Right lobe of liver (tissue), 6 donors: ENCODE measurements at regions not wholly inside any gene's neighbourhood (a gene's known extent, or its start where the extent isn't known, plus 50 kb on each side); places are given as distances from the start of the nearest gene placed in this dataset.

Source experiments
- ATAC-seq, 4 donors: fragments of 200-7000 bp; cut with Tn5 transposase; one replicate each; pipeline ENCODE4 v1.9.1; 2020; ENCODE audit warnings: mild to moderate bottlenecking in 4 of 4, moderate library complexity in 4 of 4
- DNase-seq, 3 donors: peaks; one replicate each; pipeline ENCODE4 v3.0.0-alpha.2; 2020
- H3K27ac ChIP-seq, 3 donors: fragments of 200-600 bp; one replicate each; pipeline ENCODE4 v1.8.0; 2022
- H3K27me3 ChIP-seq, 2 donors: fragments of 200-600 bp; one replicate each; pipeline ENCODE4 v1.8.0; 2022
- H3K36me3 ChIP-seq, 4 donors: fragments of 200-600 bp; sonication (generic) in 1 of 4; one replicate each; pipeline versions ENCODE4 v1.5.1 to v1.8.0; 2017 to 2022; ENCODE audit warnings: control low read depth in 1 of 4
- H3K4me1 ChIP-seq, 4 donors: fragments of 200-600 bp; sonication (generic) in 1 of 4; one replicate each; pipeline versions ENCODE4 v1.5.1 to v1.8.0; 2017 to 2022; ENCODE audit warnings: control low read depth in 1 of 4
- H3K4me3 ChIP-seq, 3 donors: fragments of 200-600 bp; one replicate each; pipeline ENCODE4 v1.8.0; 2022
- H3K9me3 ChIP-seq, 4 donors: fragments of 200-600 bp; sonication (generic) in 1 of 4; one replicate each; pipeline versions ENCODE4 v1.5.1 to v1.8.0; 2017 to 2022; ENCODE audit warnings: control low read depth in 1 of 4
- CTCF ChIP-seq, 4 donors: fragments of 200-600 bp in 3 of 4; fragments of 450-650 bp in 1 of 4; IDR thresholded peaks; one replicate each; pipeline versions ENCODE4 v1.5.1 to v1.8.0; 2016 to 2022; ENCODE audit warnings: antibody characterized with exemption in 4 of 4, mild to moderate bottlenecking in 2 of 4
- POLR2A ChIP-seq: fragments of 450-650 bp; IDR thresholded peaks from one replicate; pipeline ENCODE4 v1.6.1; 2017; ENCODE audit warnings: antibody characterized with exemption, mild to moderate bottlenecking
- WGBS: methylation state at CpG from one replicate; pipeline ENCODE4 v1.1.6; 2018; ENCODE audit warnings: low coverage, low lambda C conversion rate; ENCODE audit not compliant: insufficient coverage; ENCODE audit errors: missing lambda C conversion rate; 5-methylcytosine and 5-hydroxymethylcytosine counted together
- intact Hi-C, 2 donors: fragments of 100-400 bp; cut with DNase I; formaldehyde crosslinking; loops; one replicate each; pipeline versions ENCODE4 v1.11.2 to v1.14.1; 2022
- donor health status: DM: no; HTN: yes; CAD: no.
- donor health status: DM: no; HTN: no; CAD: no.
- donor health status: DM: no; HTN: no; CAD: no.
- donor health status: DM: no; HTN: yes; CAD: no.
- donor health status: DM: no; HTN: yes; CAD: no.

- Histone ChIP-seq H3K27me3 (no peaks in the 10 kb centered on the region), H3K4me3 (no peak overlapping the region), H3K9me3 (no peaks in the 10 kb centered on the region), H3K27ac (no peak overlapping the region), H3K36me3 (no peaks in the 10 kb centered on the region), H3K4me1 (no peaks in the 10 kb centered on the region)
- WGBS, result 76% methylated on average over 3 of the region's 9 CpGs
- TF ChIP-seq POLR2A, result no peak
- no peak for TF ChIP-seq CTCF (IDR thresholded peaks at IDR 0.05)
- intact Hi-C loops, result no loop called here
- no peak for ATAC-seq
- DNase-seq, result no peak
These were observed 59.9 kb upstream of the CDH5 start for GRCh38 chr16:66306366-66307150.

GRCh38 chr16:66304961-66305360 is 61.5 kb upstream of the CDH5 start:
- Histone ChIP-seq H3K9me3 (no peaks in the 10 kb centered on the region), H3K27ac (no peak overlapping the region), H3K4me3 (no peak overlapping the region), H3K27me3 (no peaks in the 10 kb centered on the region), H3K4me1 (no peaks in the 10 kb centered on the region), H3K36me3 (no peaks in the 10 kb centered on the region)
- DNase-seq (peak in 1 of 3 donors; percentile 22), ATAC-seq (no peak)
- no peak for TF ChIP-seq CTCF (IDR thresholded peaks at IDR 0.05)
- no peak for TF ChIP-seq POLR2A
- intact Hi-C loops, result no loop called here
- 25% methylated on average over 1 of the region's 3 CpGs for WGBS

GRCh38 chr16:66304151-66304550 is 62.3 kb upstream of the CDH5 start:
- Histone ChIP-seq H3K36me3 (no peaks in the 10 kb centered on the region), H3K4me1 (no peaks in the 10 kb centered on the region), H3K9me3 (no peaks in the 10 kb centered on the region), H3K4me3 (no peak overlapping the region), H3K27me3 (no peaks in the 10 kb centered on the region), H3K27ac (no peak overlapping the region)
- DNase-seq (peak in 1 of 3 donors; percentile 22), ATAC-seq (no peak)
- TF ChIP-seq CTCF (IDR thresholded peaks at IDR 0.05) (no peak), POLR2A (no peak)
- intact Hi-C loops, result no loop called here
- 17% methylated on average over 1 of the region's 7 CpGs for WGBS

- WGBS, result 75% methylated on average over 1 of the region's 1 CpG
- intact Hi-C loops, result no loop called here
These were observed 66.0 kb upstream of the CDH5 start for GRCh38 chr16:66300501-66300900.

More at GRCh38 chr16:66300501-66300900, 66.0 kb upstream of the CDH5 start:
- H3K36me3 ChIP-seq, result no peaks in the 10 kb centered on the region
- no peaks in the 10 kb centered on the region for H3K9me3 ChIP-seq
- peak in 1 of 3 donors; percentile 16 for DNase-seq
- no peaks in the 10 kb centered on the region for H3K27me3 ChIP-seq
- no peak for ATAC-seq
- no peak overlapping the region for H3K27ac ChIP-seq
- no peak overlapping the region for H3K4me3 ChIP-seq
- TF ChIP-seq CTCF (IDR thresholded peaks at IDR 0.05), result no peak
- TF ChIP-seq POLR2A, result no peak
- H3K4me1 ChIP-seq, result no peaks in the 10 kb centered on the region
